Adrenal gland (tissue), 9 donors: ENCODE measurements at regions not wholly inside any gene's neighbourhood (a gene's known extent, or its start where the extent isn't known, plus 50 kb on each side); places are given as distances from the start of the nearest gene placed in this dataset.

ENCODE experiments used
- DNase-seq, 7 donors: peaks; one replicate each; pipeline ENCODE4 v3.0.0-alpha.2; 2019 to 2020
- H3K27ac ChIP-seq, 5 donors: fragments of 200-600 bp; sonication (generic) in 4 of 5; 1 replicate in 3 of 5; 2 replicates in 2 of 5; pipeline versions ENCODE4 v1.5.1 to v1.8.0; 2016 to 2020; ENCODE audit warnings: mild to moderate bottlenecking in 1 of 5
- H3K27me3 ChIP-seq: fragments of 200-600 bp; 2 replicates; pipeline ENCODE4 v1.8.0; 2021
- H3K36me3 ChIP-seq, 2 donors: fragments of 200-600 bp; replicated peaks in 1 of 2; 1 replicate in 1 of 2; 2 replicates in 1 of 2; pipeline versions ENCODE4 v1.5.1 to v1.8.0; 2018 to 2022
- H3K4me1 ChIP-seq, 2 donors: fragments of 200-600 bp; replicated peaks in 1 of 2; 1 replicate in 1 of 2; 2 replicates in 1 of 2; pipeline versions ENCODE4 v1.5.1 to v1.8.0; 2018 to 2021
- H3K4me3 ChIP-seq, 4 donors: fragments of 200-600 bp; sonication (generic) in 3 of 4; one replicate each; pipeline ENCODE4 v1.5.1; 2016 to 2018
- H3K9me3 ChIP-seq, 3 donors: fragments of 200-600 bp; sonication (generic) in 1 of 3; replicated peaks in 1 of 3; 1 replicate in 2 of 3; 2 replicates in 1 of 3; pipeline versions ENCODE4 v1.5.1 to v1.8.0; 2016 to 2021
- CTCF ChIP-seq, 6 experiments: fragments of 450-650 bp in 4 of 6; fragments of 200-600 bp in 2 of 6; sonication (generic) in 1 of 6; IDR thresholded peaks; 1 replicate in 5 of 6; 2 replicates in 1 of 6; pipeline versions ENCODE4 v1.5.1 to v1.8.0; 2016 to 2021; ENCODE audit warnings: antibody characterized with exemption in 6 of 6, mild to moderate bottlenecking in 2 of 6, moderate library complexity in 1 of 6
- POLR2A ChIP-seq, 2 donors: fragments of 450-650 bp; IDR thresholded peaks; one replicate each; pipeline ENCODE4 v1.6.1; 2017; ENCODE audit warnings: antibody characterized with exemption in 2 of 2, mild to moderate bottlenecking in 2 of 2, moderate library complexity in 1 of 2
- WGBS, 4 donors: extraction: QIAGEN DNeasy Blood & Tissue Kit in 2 of 4; methylation state at CpG; one replicate each; pipeline versions ENCODE4 v1.1.5 to v1.1.7; 2013 to 2017; 5-methylcytosine and 5-hydroxymethylcytosine counted together
- intact Hi-C, 2 donors: fragments of 100-400 bp; cut with DNase I; formaldehyde crosslinking; loops; one replicate each; pipeline versions ENCODE4 v1.14.1 to v1.15.0; 2022 to 2023
- donor health status: healthy with polysubstance abuse.
- donor health status: Bipolar disorder and iron deficiency.
- donor health status: DM: yes; HTN: yes; CAD: no.
- donor health status: DM: no; HTN: no; CAD: no.
- donor health status: DM: no; HTN: no; CAD: no.

GRCh38 chr17:71252436-71252835 is 868.4 kb upstream of the SOX9 start:
- TF ChIP-seq POLR2A (IDR thresholded peaks at IDR 0.05) (no peak), CTCF (IDR thresholded peaks at IDR 0.05) (no peak)
- intact Hi-C loops = no loop called here
- no peaks in the 10 kb centered on the region for H3K4me1 ChIP-seq
- no peaks in the 10 kb centered on the region for H3K36me3 ChIP-seq
- H3K4me3 ChIP-seq = no peak overlapping the region
- H3K9me3 ChIP-seq = no peaks in the 10 kb centered on the region
- DNase-seq = no peak
- 0 to 32% (median 0%) methylated on average over 1 of the region's 1 CpG for WGBS, 4 donors
- H3K27me3 ChIP-seq = no peaks in the 10 kb centered on the region
- H3K27ac ChIP-seq = no peak overlapping the region

- intact Hi-C loops = no loop called here
- Histone ChIP-seq H3K27me3 (no peaks in the 10 kb centered on the region), H3K27ac (no peak overlapping the region), H3K4me3 (no peak overlapping the region), H3K36me3 (no peaks in the 10 kb centered on the region), H3K9me3 (no peaks in the 10 kb centered on the region), H3K4me1 (no peaks in the 10 kb centered on the region)
- no peak for DNase-seq
- 73 to 82% (median 80%) methylated on average over 2 of the region's 2 CpGs for WGBS, 4 donors
- no peak for TF ChIP-seq POLR2A (IDR thresholded peaks at IDR 0.05)
- TF ChIP-seq CTCF (IDR thresholded peaks at IDR 0.05) = no peak
These were observed 863.7 kb upstream of the SOX9 start for GRCh38 chr17:71257096-71257495.

- Histone ChIP-seq H3K27me3 (no peaks in the 10 kb centered on the region), H3K4me1 (no peaks in the 10 kb centered on the region), H3K27ac (no peak overlapping the region), H3K4me3 (no peak overlapping the region), H3K9me3 (no peaks in the 10 kb centered on the region), H3K36me3 (no peaks in the 10 kb centered on the region)
- DNase-seq = no peak
- 42 to 47% (median 45%) methylated on average over 6 of the region's 6 CpGs for WGBS, 4 donors
- intact Hi-C loops = no loop called here
- TF ChIP-seq POLR2A (IDR thresholded peaks at IDR 0.05) = no peak
- no peak for TF ChIP-seq CTCF (IDR thresholded peaks at IDR 0.05)
These were observed 860.4 kb upstream of the SOX9 start for GRCh38 chr17:71260366-71260940.

- Histone ChIP-seq H3K27me3 (no peaks in the 10 kb centered on the region), H3K4me3 (no peak overlapping the region), H3K9me3 (peaks cover 0 to 7% (median 0%) of the 10 kb centered on the region in 3 donors), H3K36me3 (no peaks in the 10 kb centered on the region), H3K27ac (no peak overlapping the region), H3K4me1 (no peaks in the 10 kb centered on the region)
- intact Hi-C loops = no loop called here
- WGBS, 4 donors = 69 to 81% (median 78%) methylated on average over 3 of the region's 3 CpGs
- TF ChIP-seq POLR2A (IDR thresholded peaks at IDR 0.05) (no peak), CTCF (IDR thresholded peaks at IDR 0.05) (no peak)
- no peak for DNase-seq
These were observed 858.2 kb upstream of the SOX9 start for GRCh38 chr17:71262586-71262985.
